ENCODE measurements at regions not wholly inside any gene's neighbourhood (a gene's known extent, or its start where the extent isn't known, plus 50 kb on each side); places are given as distances from the start of the nearest gene placed in this dataset.

DNA sequence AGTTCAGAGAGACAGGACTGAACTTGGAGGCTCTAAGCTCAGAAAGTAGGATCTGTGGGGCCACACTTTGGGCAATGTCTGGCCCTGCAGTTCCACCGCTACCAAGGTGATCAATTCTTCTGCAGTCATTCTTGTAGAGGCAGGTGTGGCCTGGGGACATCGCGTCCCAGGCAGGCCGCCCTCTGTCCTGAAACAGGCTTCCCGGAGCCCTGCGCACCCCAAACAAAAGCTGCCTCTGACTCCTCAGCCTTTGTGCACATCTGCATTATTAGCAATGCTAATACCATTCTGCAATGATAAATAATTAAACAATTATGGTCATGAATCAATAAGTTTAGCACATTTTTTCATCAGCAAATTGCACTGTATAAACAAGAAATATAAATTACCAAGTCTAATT is 160.2 kb downstream of the URI1 start:
- TF ChIP-seq, protein P1, sequence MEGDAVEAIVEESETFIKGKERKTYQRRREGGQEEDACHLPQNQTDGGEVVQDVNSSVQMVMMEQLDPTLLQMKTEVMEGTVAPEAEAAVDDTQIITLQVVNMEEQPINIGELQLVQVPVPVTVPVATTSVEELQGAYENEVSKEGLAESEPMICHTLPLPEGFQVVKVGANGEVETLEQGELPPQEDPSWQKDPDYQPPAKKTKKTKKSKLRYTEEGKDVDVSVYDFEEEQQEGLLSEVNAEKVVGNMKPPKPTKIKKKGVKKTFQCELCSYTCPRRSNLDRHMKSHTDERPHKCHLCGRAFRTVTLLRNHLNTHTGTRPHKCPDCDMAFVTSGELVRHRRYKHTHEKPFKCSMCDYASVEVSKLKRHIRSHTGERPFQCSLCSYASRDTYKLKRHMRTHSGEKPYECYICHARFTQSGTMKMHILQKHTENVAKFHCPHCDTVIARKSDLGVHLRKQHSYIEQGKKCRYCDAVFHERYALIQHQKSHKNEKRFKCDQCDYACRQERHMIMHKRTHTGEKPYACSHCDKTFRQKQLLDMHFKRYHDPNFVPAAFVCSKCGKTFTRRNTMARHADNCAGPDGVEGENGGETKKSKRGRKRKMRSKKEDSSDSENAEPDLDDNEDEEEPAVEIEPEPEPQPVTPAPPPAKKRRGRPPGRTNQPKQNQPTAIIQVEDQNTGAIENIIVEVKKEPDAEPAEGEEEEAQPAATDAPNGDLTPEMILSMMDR (IDR thresholded peaks at IDR 0.05), result no peak
- no peak for TF ChIP-seq POLR2A (IDR thresholded peaks at IDR 0.05)

Data from body of pancreas (tissue), 4 donors.